Upper lobe of right lung (tissue), 1 donor: ENCODE measurements at regions not wholly inside any gene's neighbourhood (a gene's known extent, or its start where the extent isn't known, plus 50 kb on each side); places are given as distances from the start of the nearest gene placed in this dataset.

Experiments used
- ATAC-seq: fragments of 200-7000 bp; cut with Tn5 transposase; one replicate; pipeline ENCODE4 v1.9.1; 2020; ENCODE audit warnings: mild to moderate bottlenecking, moderate library complexity
- DNase-seq: peaks from one replicate; pipeline ENCODE4 v3.0.0-alpha.2; 2020
- H3K27ac ChIP-seq: fragments of 200-600 bp; one replicate; pipeline ENCODE4 v1.8.0; 2022
- H3K27me3 ChIP-seq: fragments of 200-600 bp; one replicate; pipeline ENCODE4 v1.8.0; 2022; ENCODE audit warnings: mild to moderate bottlenecking
- H3K36me3 ChIP-seq: fragments of 200-600 bp; one replicate; pipeline ENCODE4 v1.8.0; 2022
- H3K4me1 ChIP-seq: fragments of 200-600 bp; one replicate; pipeline ENCODE4 v1.8.0; 2022
- H3K4me3 ChIP-seq: fragments of 200-600 bp; one replicate; pipeline ENCODE4 v1.8.0; 2022; ENCODE audit warnings: mild to moderate bottlenecking
- H3K9me3 ChIP-seq: fragments of 200-600 bp; one replicate; pipeline ENCODE4 v1.8.0; 2022
- CTCF ChIP-seq: fragments of 200-600 bp; IDR thresholded peaks from one replicate; pipeline ENCODE4 v1.8.0; 2022; ENCODE audit warnings: antibody characterized with exemption
- intact Hi-C: fragments of 100-400 bp; cut with DNase I; formaldehyde crosslinking; loops from one replicate; pipeline ENCODE4 v1.11.0; 2022
- donor health status: DM: no; HTN: yes; CAD: no; lungs with severe emphysema.

- TF ChIP-seq CTCF, result no peak
- Histone ChIP-seq H3K4me3 (no peak overlapping the region), H3K36me3 (no peaks in the 10 kb centered on the region), H3K27me3 (no peaks in the 10 kb centered on the region), H3K9me3 (no peaks in the 10 kb centered on the region), H3K4me1 (no peaks in the 10 kb centered on the region), H3K27ac (no peak overlapping the region)
- no peak for ATAC-seq
- intact Hi-C loops, result no loop called here
- DNase-seq, result no peak
Measured at GRCh38 chr9:26742828-26743476, 149.7 kb downstream of the CAAP1 start.

- Histone ChIP-seq H3K27me3 (no peaks in the 10 kb centered on the region), H3K36me3 (no peaks in the 10 kb centered on the region), H3K9me3 (no peaks in the 10 kb centered on the region), H3K27ac (no peak overlapping the region), H3K4me3 (no peak overlapping the region), H3K4me1 (no peaks in the 10 kb centered on the region)
- DNase-seq, result no peak
- intact Hi-C loops, result no loop called here
- no peak for TF ChIP-seq CTCF
- no peak for ATAC-seq
Measured at GRCh38 chr9:26735160-26735559, 157.4 kb downstream of the CAAP1 start.

GRCh38 chr9:26729187-26729586, 163.4 kb downstream of the CAAP1 start:
- H3K4me1 ChIP-seq, result no peaks in the 10 kb centered on the region
- DNase-seq, result no peak
- H3K27ac ChIP-seq, result no peak overlapping the region
- TF ChIP-seq CTCF, result no peak
- intact Hi-C loops, result no loop called here
- H3K9me3 ChIP-seq, result no peaks in the 10 kb centered on the region
- no peaks in the 10 kb centered on the region for H3K27me3 ChIP-seq
- H3K4me3 ChIP-seq, result no peak overlapping the region
- no peak for ATAC-seq
- H3K36me3 ChIP-seq, result no peaks in the 10 kb centered on the region

- Histone ChIP-seq H3K36me3 (no peaks in the 10 kb centered on the region), H3K27ac (no peak overlapping the region), H3K9me3 (no peaks in the 10 kb centered on the region), H3K4me3 (no peak overlapping the region), H3K27me3 (no peaks in the 10 kb centered on the region), H3K4me1 (no peaks in the 10 kb centered on the region)
- no peak for TF ChIP-seq CTCF
- DNase-seq (no peak), ATAC-seq (no peak)
- intact Hi-C loops, result no loop called here
Measured at GRCh38 chr9:26727471-26727870, 165.1 kb downstream of the CAAP1 start.

- Histone ChIP-seq H3K9me3 (no peaks in the 10 kb centered on the region), H3K27ac (no peak overlapping the region), H3K27me3 (no peaks in the 10 kb centered on the region), H3K4me1 (no peaks in the 10 kb centered on the region), H3K36me3 (no peaks in the 10 kb centered on the region), H3K4me3 (no peak overlapping the region)
- no peak for TF ChIP-seq CTCF
- intact Hi-C loops, result no loop called here
- ATAC-seq, result no peak
- DNase-seq, result no peak
Measured at GRCh38 chr9:26725573-26725972, 167.0 kb downstream of the CAAP1 start.

- intact Hi-C loops, result no loop called here
- DNase-seq (no peak), ATAC-seq (peak; percentile 46)
- H3K9me3 ChIP-seq, result no peaks in the 10 kb centered on the region
- no peaks in the 10 kb centered on the region for H3K36me3 ChIP-seq
- no peaks in the 10 kb centered on the region for H3K27me3 ChIP-seq
- H3K4me3 ChIP-seq, result no peak overlapping the region
- no peaks in the 10 kb centered on the region for H3K4me1 ChIP-seq
- no peak overlapping the region for H3K27ac ChIP-seq
- TF ChIP-seq CTCF, result peak; percentile 23
Measured at GRCh38 chr9:26723486-26723885, 169.1 kb downstream of the CAAP1 start.
